Neuronal stem cell (in vitro differentiated cells): ENCODE measurements at regions not wholly inside any gene's neighbourhood (a gene's known extent, or its start where the extent isn't known, plus 50 kb on each side); places are given as distances from the start of the nearest gene placed in this dataset.

ENCODE experiments used
- DNase-seq: peaks from one replicate; pipeline ENCODE4 v3.0.0-alpha.2; 2013; ENCODE audit warnings: low spot score
- H2AFZ ChIP-seq: one replicate; pipeline ENCODE4 v1.6.1; 2013; ENCODE audit warnings: mild to moderate bottlenecking, low read length, inconsistent platforms
- H2AK5ac ChIP-seq: 2 replicates; pipeline ENCODE4 v1.6.1; 2013; ENCODE audit warnings: low read depth, mild to moderate bottlenecking, inconsistent platforms, low read length, moderate library complexity, mixed read lengths
- H2BK120ac ChIP-seq: 2 replicates; pipeline ENCODE4 v1.6.1; 2013; ENCODE audit warnings: low read depth, mild to moderate bottlenecking, inconsistent platforms, low read length, moderate library complexity, mixed read lengths
- H2BK12ac ChIP-seq: one replicate; pipeline ENCODE4 v1.6.1; 2013; ENCODE audit warnings: low read length, inconsistent platforms
- H2BK15ac ChIP-seq: 2 replicates; pipeline ENCODE4 v1.6.1; 2013; ENCODE audit warnings: mild to moderate bottlenecking, low read length, inconsistent platforms, mixed read lengths
- H2BK5ac ChIP-seq: one replicate; pipeline ENCODE4 v1.6.1; 2013; ENCODE audit warnings: inconsistent platforms, mild to moderate bottlenecking, low read length, moderate library complexity
- H3K14ac ChIP-seq: one replicate; pipeline ENCODE4 v1.6.1; 2013; ENCODE audit warnings: low read length, inconsistent platforms
- H3K18ac ChIP-seq: 2 replicates; pipeline ENCODE4 v1.6.1; 2013; ENCODE audit warnings: low read length, inconsistent platforms
- H3K23ac ChIP-seq: 2 replicates; pipeline ENCODE4 v1.6.1; 2013; ENCODE audit warnings: low read depth, mild to moderate bottlenecking, mixed read lengths, low read length, inconsistent platforms; ENCODE audit not compliant: poor library complexity
- H3K27ac ChIP-seq: replicated peaks from 3 replicates; pipeline ENCODE4 v1.5.1; 2013; ENCODE audit warnings: low read length, inconsistent platforms
- H3K27me3 ChIP-seq, 3 experiments: 2 replicates each; pipeline ENCODE4 v1.6.1; 2013; ENCODE audit warnings: low read length in 3 of 3, mild to moderate bottlenecking in 2 of 3, inconsistent platforms in 1 of 3, low read depth in 1 of 3, mixed read lengths in 1 of 3, moderate library complexity in 1 of 3; ENCODE audit not compliant: control insufficient read depth in 3 of 3, insufficient read depth in 3 of 3
- H3K36me3 ChIP-seq, 2 donors: replicated peaks in 1 of 2; 2 replicates each; pipeline ENCODE4 v1.6.1; 2013; ENCODE audit warnings: low read length in 2 of 2; ENCODE audit not compliant: control insufficient read depth in 2 of 2, insufficient read depth in 2 of 2
- H3K4ac ChIP-seq: 2 replicates; pipeline ENCODE4 v1.6.1; 2013; ENCODE audit warnings: inconsistent platforms, mild to moderate bottlenecking, low read length, moderate library complexity
- H3K4me1 ChIP-seq, 2 donors: 1 replicate in 1 of 2; 2 replicates in 1 of 2; pipeline ENCODE4 v1.6.1; 2013; ENCODE audit warnings: low read length in 2 of 2, low read depth in 1 of 2; ENCODE audit not compliant: control insufficient read depth in 2 of 2, insufficient read depth in 1 of 2
- H3K4me2 ChIP-seq: one replicate; pipeline ENCODE4 v1.6.1; 2013; ENCODE audit warnings: mild to moderate bottlenecking, low read length, inconsistent platforms; ENCODE audit not compliant: insufficient read depth, poor library complexity, severe bottlenecking
- H3K4me3 ChIP-seq, 2 donors: 2 replicates each; pipeline ENCODE4 v1.5.1; 2013; ENCODE audit warnings: low read length in 2 of 2, mild to moderate bottlenecking in 2 of 2, inconsistent platforms in 1 of 2, moderate library complexity in 1 of 2
- H3K79me1 ChIP-seq: one replicate; pipeline ENCODE4 v1.6.1; 2013; ENCODE audit warnings: low read depth, mild to moderate bottlenecking, inconsistent platforms, low read length, moderate library complexity
- H3K9ac ChIP-seq: one replicate; pipeline ENCODE4 v1.6.1; 2013; ENCODE audit warnings: mild to moderate bottlenecking, low read depth, low read length, inconsistent platforms; ENCODE audit not compliant: poor library complexity
- H3K9me3 ChIP-seq, 2 donors: replicated peaks in 1 of 2; 2 replicates each; pipeline versions ENCODE3 to v1.6.1; 2013; ENCODE audit warnings: low read length in 2 of 2, mild to moderate bottlenecking in 2 of 2, inconsistent platforms in 1 of 2, low read depth in 1 of 2, mixed read lengths in 1 of 2, moderate library complexity in 1 of 2; ENCODE audit not compliant: control insufficient read depth in 2 of 2, insufficient read depth in 1 of 2
- H4K8ac ChIP-seq: one replicate; pipeline ENCODE4 v1.6.1; 2013; ENCODE audit warnings: low read depth, mild to moderate bottlenecking, inconsistent platforms, low read length, moderate library complexity
- H4K91ac ChIP-seq: one replicate; pipeline ENCODE4 v1.6.1; 2013; ENCODE audit warnings: low read length, low read depth, mild to moderate bottlenecking, inconsistent platforms; ENCODE audit not compliant: poor library complexity
- WGBS, 2 donors: extraction: QIAGEN DNeasy Blood & Tissue Kit; methylation state at CpG; one replicate each; pipeline ENCODE4 v1.1.7; 2013; ENCODE audit warnings: missing lambda C conversion rate in 2 of 2, mixed read lengths in 1 of 2; ENCODE audit not compliant: insufficient read length in 2 of 2, insufficient replicate concordance in 1 of 2; ENCODE audit errors: extremely low coverage in 2 of 2; 5-methylcytosine and 5-hydroxymethylcytosine counted together

- no peak overlapping the region for H3K27ac ChIP-seq
- H3K4ac ChIP-seq: no peak overlapping the region
- H2BK15ac ChIP-seq: no peak overlapping the region
- H2BK12ac ChIP-seq: no peak overlapping the region
- H2BK120ac ChIP-seq: no peak overlapping the region
- no peak overlapping the region for H4K8ac ChIP-seq
- no peak overlapping the region for H3K4me3 ChIP-seq
- no peak overlapping the region for H3K9ac ChIP-seq
- no CpG with 5 or more reads among the region's 8 CpGs for WGBS, 2 donors
- peaks cover 0 to 2% of the 10 kb centered on the region in 2 donors for H3K9me3 ChIP-seq
- H4K91ac ChIP-seq: no peak overlapping the region
- no peaks in the 10 kb centered on the region for H3K79me1 ChIP-seq
- no peak for DNase-seq
- H3K14ac ChIP-seq: no peak overlapping the region
- no peaks in the 10 kb centered on the region for H3K27me3 ChIP-seq
- H3K18ac ChIP-seq: no peak overlapping the region
- H2AK5ac ChIP-seq: no peak overlapping the region
- no peak overlapping the region for H3K23ac ChIP-seq
- no peaks in the 10 kb centered on the region for H3K36me3 ChIP-seq
- no peak overlapping the region for H3K4me2 ChIP-seq
- H2BK5ac ChIP-seq: no peak overlapping the region
- H3K4me1 ChIP-seq: no peaks in the 10 kb centered on the region
- no peak overlapping the region for H2AFZ ChIP-seq
Observed at GRCh38 chr5:109485030-109485429, 75.3 kb upstream of the PJA2 start.

GRCh38 chr5:109484597-109484996 lies 74.8 kb upstream of the PJA2 start:
- H2BK120ac ChIP-seq: no peak overlapping the region
- no peak overlapping the region for H2BK12ac ChIP-seq
- no peak overlapping the region for H4K8ac ChIP-seq
- H3K79me1 ChIP-seq: no peaks in the 10 kb centered on the region
- H3K27me3 ChIP-seq: no peaks in the 10 kb centered on the region
- H3K9ac ChIP-seq: no peak overlapping the region
- H2BK15ac ChIP-seq: no peak overlapping the region
- H3K27ac ChIP-seq: no peak overlapping the region
- H3K36me3 ChIP-seq: no peaks in the 10 kb centered on the region
- DNase-seq: no peak
- H4K91ac ChIP-seq: no peak overlapping the region
- H3K23ac ChIP-seq: no peak overlapping the region
- no CpG with 5 or more reads among the region's 3 CpGs for WGBS, 2 donors
- no peaks in the 10 kb centered on the region for H3K4me1 ChIP-seq
- H3K4me3 ChIP-seq: no peak overlapping the region
- peaks cover 0 to 2% of the 10 kb centered on the region in 2 donors for H3K9me3 ChIP-seq
- no peak overlapping the region for H2AFZ ChIP-seq
- H2BK5ac ChIP-seq: no peak overlapping the region
- H3K18ac ChIP-seq: no peak overlapping the region
- H3K4ac ChIP-seq: no peak overlapping the region
- H2AK5ac ChIP-seq: no peak overlapping the region
- H3K4me2 ChIP-seq: no peak overlapping the region
- H3K14ac ChIP-seq: no peak overlapping the region

GRCh38 chr5:109483395-109483971 lies 73.7 kb upstream of the PJA2 start:
- no peaks in the 10 kb centered on the region for H3K27me3 ChIP-seq
- peaks cover 0 to 1% of the 10 kb centered on the region in 2 donors for H3K9me3 ChIP-seq
- H3K18ac ChIP-seq: no peak overlapping the region
- H2BK5ac ChIP-seq: no peak overlapping the region
- no peak overlapping the region for H3K23ac ChIP-seq
- H3K4me3 ChIP-seq: no peak overlapping the region
- no peak overlapping the region for H4K91ac ChIP-seq
- no peak overlapping the region for H3K4ac ChIP-seq
- H4K8ac ChIP-seq: no peak overlapping the region
- no peak overlapping the region for H3K14ac ChIP-seq
- no peak overlapping the region for H3K9ac ChIP-seq
- no peak overlapping the region for H2BK12ac ChIP-seq
- DNase-seq: no peak
- no peaks in the 10 kb centered on the region for H3K36me3 ChIP-seq
- WGBS, 2 donors: no CpG with 5 or more reads among the region's 2 CpGs
- H2AFZ ChIP-seq: no peak overlapping the region
- H3K4me1 ChIP-seq: no peaks in the 10 kb centered on the region
- H3K4me2 ChIP-seq: no peak overlapping the region
- no peak overlapping the region for H2AK5ac ChIP-seq
- no peak overlapping the region for H2BK15ac ChIP-seq
- H2BK120ac ChIP-seq: no peak overlapping the region
- no peaks in the 10 kb centered on the region for H3K79me1 ChIP-seq
- no peak overlapping the region for H3K27ac ChIP-seq

GRCh38 chr5:109482748-109483147 lies 73.0 kb upstream of the PJA2 start:
- Histone ChIP-seq H4K91ac (no peak overlapping the region), H3K23ac (no peak overlapping the region), H3K18ac (no peak overlapping the region), H3K9me3 (no peaks in the 10 kb centered on the region), H3K36me3 (no peaks in the 10 kb centered on the region), H2AK5ac (no peak overlapping the region), H2BK5ac (no peak overlapping the region), H2BK12ac (no peak overlapping the region), H3K4me3 (no peak overlapping the region), H3K27me3 (no peaks in the 10 kb centered on the region), H3K14ac (no peak overlapping the region), H2BK120ac (no peak overlapping the region), H3K4me2 (no peak overlapping the region), H3K4ac (no peak overlapping the region), H2AFZ (no peak overlapping the region), H4K8ac (no peak overlapping the region), H2BK15ac (no peak overlapping the region), H3K4me1 (no peaks in the 10 kb centered on the region), H3K79me1 (no peaks in the 10 kb centered on the region), H3K9ac (no peak overlapping the region), H3K27ac (no peak overlapping the region)
- no CpG with 5 or more reads among the region's 5 CpGs for WGBS, 2 donors
- no peak for DNase-seq
